ENCODE measurements at regions not wholly inside any gene's neighbourhood (a gene's known extent, or its start where the extent isn't known, plus 50 kb on each side); places are given as distances from the start of the nearest gene placed in this dataset.

- DNase-seq: no peak
- Histone ChIP-seq H3K27me3 (no peaks in the 10 kb centered on the region), H3K4me1 (no peaks in the 10 kb centered on the region), H3K9me3 (no peaks in the 10 kb centered on the region), H3K4me3 (no peak overlapping the region), H3K27ac (no peak overlapping the region), H3K36me3 (no peaks in the 10 kb centered on the region)
- intact Hi-C loops (cut with DNase I): no loop called here
- 63 to 83% methylated on average over 1 to 5 of the region's 7 CpGs for WGBS, 2 donors
- TF ChIP-seq CTCF (IDR thresholded peaks at IDR 0.05): no peak
- TF ChIP-seq POLR2A (IDR thresholded peaks at IDR 0.05): no peak
Measured at GRCh38 chrX:94908171-94908570, 1234.2 kb downstream of the FAM133A start.

- intact Hi-C loops (cut with DNase I): no loop called here
- H3K4me3 ChIP-seq: no peak overlapping the region
- H3K27ac ChIP-seq: no peak overlapping the region
- H3K27me3 ChIP-seq: no peaks in the 10 kb centered on the region
- DNase-seq: no peak
- TF ChIP-seq POLR2A (IDR thresholded peaks at IDR 0.05): no peak
- no peak for TF ChIP-seq CTCF (IDR thresholded peaks at IDR 0.05)
- H3K36me3 ChIP-seq: no peaks in the 10 kb centered on the region
- WGBS, 2 donors: 63 to 77% methylated on average over 3 to 7 of the region's 7 CpGs
- H3K9me3 ChIP-seq: no peaks in the 10 kb centered on the region
- no peaks in the 10 kb centered on the region for H3K4me1 ChIP-seq
Measured at GRCh38 chrX:94908648-94909047, 1234.6 kb downstream of the FAM133A start.

- 10% methylated on average over 1 of the region's 1 CpG; no CpG with 5 or more reads in 1 of the 2 donors for WGBS, 2 donors
- H3K9me3 ChIP-seq: no peaks in the 10 kb centered on the region
- intact Hi-C loops (cut with DNase I): no loop called here
- H3K4me1 ChIP-seq: no peaks in the 10 kb centered on the region
- H3K27ac ChIP-seq: no peak overlapping the region
- H3K36me3 ChIP-seq: no peaks in the 10 kb centered on the region
- no peak overlapping the region for H3K4me3 ChIP-seq
- TF ChIP-seq POLR2A (IDR thresholded peaks at IDR 0.05) (no peak), CTCF (IDR thresholded peaks at IDR 0.05) (no peak)
- DNase-seq: no peak
- H3K27me3 ChIP-seq: no peaks in the 10 kb centered on the region
Measured at GRCh38 chrX:94914235-94914634, 1240.2 kb downstream of the FAM133A start.

GRCh38 chrX:94932278-94932965, 1258.4 kb downstream of the FAM133A start:
- intact Hi-C loops (cut with DNase I): no loop called here
- H3K4me3 ChIP-seq: no peak overlapping the region
- no peaks in the 10 kb centered on the region for H3K4me1 ChIP-seq
- no peaks in the 10 kb centered on the region for H3K27me3 ChIP-seq
- no peaks in the 10 kb centered on the region for H3K9me3 ChIP-seq
- no peak overlapping the region for H3K27ac ChIP-seq
- no peak for DNase-seq
- TF ChIP-seq POLR2A (IDR thresholded peaks at IDR 0.05) (no peak), CTCF (IDR thresholded peaks at IDR 0.05) (no peak)
- WGBS, 2 donors: 61 to 65% methylated on average over 2 of the region's 3 CpGs
- H3K36me3 ChIP-seq: no peaks in the 10 kb centered on the region

- no peak overlapping the region for H3K27ac ChIP-seq
- H3K9me3 ChIP-seq: no peaks in the 10 kb centered on the region
- 33 to 50% methylated on average over 1 of the region's 1 CpG for WGBS, 2 donors
- DNase-seq: no peak
- no peak for TF ChIP-seq CTCF (IDR thresholded peaks at IDR 0.05)
- no peak for TF ChIP-seq POLR2A (IDR thresholded peaks at IDR 0.05)
- no peaks in the 10 kb centered on the region for H3K4me1 ChIP-seq
- H3K4me3 ChIP-seq: no peak overlapping the region
- intact Hi-C loops (cut with DNase I): no loop called here
- no peaks in the 10 kb centered on the region for H3K27me3 ChIP-seq
- no peaks in the 10 kb centered on the region for H3K36me3 ChIP-seq
Measured at GRCh38 chrX:94936722-94937121, 1262.7 kb downstream of the FAM133A start.
